Esophagus mucosa (tissue), 1 donor: ENCODE measurements at regions not wholly inside any gene's neighbourhood (a gene's known extent, or its start where the extent isn't known, plus 50 kb on each side); places are given as distances from the start of the nearest gene placed in this dataset.

Source experiments
- ATAC-seq: fragments of 200-7000 bp; cut with Tn5 transposase; one replicate; pipeline ENCODE4 v1.9.1; 2020
- donor health status: DM: yes; HTN: yes; CAD: no.

- no peak for ATAC-seq
These were observed 171.5 kb upstream of the MAF start for GRCh38 chr16:79772048-79772447.

- ATAC-seq = peak; percentile 94
These were observed 169.9 kb upstream of the MAF start for GRCh38 chr16:79770244-79771064.

- no peak for ATAC-seq
These were observed 169.3 kb upstream of the MAF start for GRCh38 chr16:79769928-79770243.

GRCh38 chr16:79769270-79769927 lies 168.9 kb upstream of the MAF start:
- ATAC-seq = no peak

- ATAC-seq = no peak
These were observed 167.9 kb upstream of the MAF start for GRCh38 chr16:79768276-79768970.

- ATAC-seq = peak; percentile 54
These were observed 167.1 kb upstream of the MAF start for GRCh38 chr16:79767421-79768275.

GRCh38 chr16:79765901-79766394 lies 165.4 kb upstream of the MAF start:
- ATAC-seq = no peak

GRCh38 chr16:79765431-79765830 lies 164.9 kb upstream of the MAF start:
- ATAC-seq = no peak

GRCh38 chr16:79764415-79765110 lies 164.0 kb upstream of the MAF start:
- ATAC-seq = no peak

- no peak for ATAC-seq
These were observed 161.7 kb upstream of the MAF start for GRCh38 chr16:79762217-79762616.

GRCh38 chr16:79758615-79759346 lies 158.2 kb upstream of the MAF start:
- peak; percentile 80 for ATAC-seq

- no peak for ATAC-seq
These were observed 157.4 kb upstream of the MAF start for GRCh38 chr16:79757968-79758367.

GRCh38 chr16:79757163-79757562 lies 156.6 kb upstream of the MAF start:
- ATAC-seq = no peak

- no peak for ATAC-seq
These were observed 156.0 kb upstream of the MAF start for GRCh38 chr16:79756571-79756970.

GRCh38 chr16:79754501-79754900 lies 154.0 kb upstream of the MAF start:
- ATAC-seq = no peak

- no peak for ATAC-seq
These were observed 153.5 kb upstream of the MAF start for GRCh38 chr16:79754081-79754480.

GRCh38 chr16:79753286-79753685 lies 152.7 kb upstream of the MAF start:
- no peak for ATAC-seq

GRCh38 chr16:79752396-79752795 lies 151.9 kb upstream of the MAF start:
- peak; percentile 62 for ATAC-seq

- ATAC-seq = peak; percentile 86
These were observed 151.1 kb upstream of the MAF start for GRCh38 chr16:79751471-79752184.

GRCh38 chr16:79750311-79750710 lies 149.8 kb upstream of the MAF start:
- ATAC-seq = no peak

- ATAC-seq = no peak
These were observed 148.1 kb upstream of the MAF start for GRCh38 chr16:79748629-79749028.
